Smooth muscle cell (in vitro differentiated cells): ENCODE measurements at regions not wholly inside any gene's neighbourhood (a gene's known extent, or its start where the extent isn't known, plus 50 kb on each side); places are given as distances from the start of the nearest gene placed in this dataset.

Experiments
- DNase-seq: peaks from one replicate; lab custom pipeline; 2025; ENCODE audit not compliant: unreplicated experiment; lab: John Stamatoyannopoulos, UW
- H2AFZ ChIP-seq: fragments of 200-600 bp; sonication (generic); 2 replicates; pipeline ENCODE4 v1.6.0; 2016; ENCODE audit warnings: antibody characterized with exemption, low read depth, mild to moderate bottlenecking
- H3F3A ChIP-seq: fragments of 200-600 bp; sonication (generic); 2 replicates; pipeline ENCODE4 v1.6.0; 2017; ENCODE audit warnings: antibody characterized with exemption, low read depth
- H3K27ac ChIP-seq: fragments of 200-600 bp; sonication (generic); 2 replicates; pipeline ENCODE4 v1.5.1; 2016; ENCODE audit warnings: low read depth, mild to moderate bottlenecking
- H3K27me3 ChIP-seq: fragments of 200-600 bp; sonication (generic); 2 replicates; pipeline ENCODE4 v1.6.1; 2016; ENCODE audit warnings: low read depth, mild to moderate bottlenecking
- H3K36me3 ChIP-seq: fragments of 200-600 bp; sonication (generic); 2 replicates; pipeline ENCODE4 v1.5.1; 2016; ENCODE audit warnings: low read depth
- H3K4me1 ChIP-seq: fragments of 200-600 bp; sonication (generic); 2 replicates; pipeline ENCODE4 v1.5.1; 2016; ENCODE audit warnings: low read depth
- H3K4me2 ChIP-seq: fragments of 200-600 bp; sonication (generic); 2 replicates; pipeline ENCODE4 v1.6.0; 2016; ENCODE audit warnings: mild to moderate bottlenecking
- H3K4me3 ChIP-seq: fragments of 200-600 bp; sonication (generic); 2 replicates; pipeline ENCODE4 v1.5.1; 2016; ENCODE audit warnings: mild to moderate bottlenecking
- H3K79me2 ChIP-seq: fragments of 200-600 bp; sonication (generic); 2 replicates; pipeline ENCODE4 v1.6.0; 2016; ENCODE audit warnings: low read depth, mild to moderate bottlenecking
- H3K9ac ChIP-seq: fragments of 200-600 bp; sonication (generic); 2 replicates; pipeline ENCODE4 v1.6.0; 2016; ENCODE audit warnings: low read depth
- H3K9me3 ChIP-seq: fragments of 200-600 bp; sonication (generic); replicated peaks from 2 replicates; pipeline ENCODE4 v1.5.1; 2016; ENCODE audit warnings: low read depth
- H4K20me1 ChIP-seq: fragments of 200-600 bp; sonication (generic); 2 replicates; pipeline ENCODE4 v1.6.0; 2016; ENCODE audit warnings: low read depth
- CTCF ChIP-seq: fragments of 200-600 bp; sonication (generic); IDR thresholded peaks from 2 replicates; pipeline ENCODE4 v1.5.1; 2017; ENCODE audit warnings: borderline replicate concordance, mild to moderate bottlenecking, antibody characterized with exemption; ENCODE audit not compliant: insufficient read depth, poor library complexity, severe bottlenecking
- WGBS: methylation state at CpG from one replicate; pipeline ENCODE4 v1.1.7; 2016; ENCODE audit warnings: low lambda C conversion rate; 5-methylcytosine and 5-hydroxymethylcytosine counted together

GRCh38 chr6:135664527-135664926 lies 167.0 kb upstream of the AHI1 start:
- no peaks in the 10 kb centered on the region for H3K79me2 ChIP-seq
- TF ChIP-seq CTCF = no peak
- WGBS = 89% methylated on average over 3 of the region's 3 CpGs

GRCh38 chr6:135665935-135666334 lies 168.4 kb upstream of the AHI1 start:
- Histone ChIP-seq H3K79me2 (no peaks in the 10 kb centered on the region), H3F3A (no peaks in the 10 kb centered on the region), H3K9ac (no peak overlapping the region), H3K4me3 (no peak overlapping the region), H2AFZ (no peak overlapping the region), H3K27ac (no peak overlapping the region), H3K36me3 (no peaks in the 10 kb centered on the region), H3K9me3 (no peaks in the 10 kb centered on the region), H4K20me1 (no peaks in the 10 kb centered on the region), H3K4me1 (no peaks in the 10 kb centered on the region), H3K4me2 (no peak overlapping the region), H3K27me3 (no peaks in the 10 kb centered on the region)
- no peak for TF ChIP-seq CTCF
- 63% methylated on average over 4 of the region's 4 CpGs for WGBS
- no peak for DNase-seq

More at GRCh38 chr6:135664527-135664926, 167.0 kb upstream of the AHI1 start:
- Histone ChIP-seq H3K27me3 (no peaks in the 10 kb centered on the region), H3K4me2 (no peak overlapping the region), H4K20me1 (no peaks in the 10 kb centered on the region), H3K27ac (no peak overlapping the region), H3K9ac (no peak overlapping the region), H3K4me1 (no peaks in the 10 kb centered on the region), H3K36me3 (no peaks in the 10 kb centered on the region), H3K4me3 (no peak overlapping the region), H3F3A (no peaks in the 10 kb centered on the region), H2AFZ (no peak overlapping the region), H3K9me3 (no peaks in the 10 kb centered on the region)
- DNase-seq = no peak

- Histone ChIP-seq H4K20me1 (no peaks in the 10 kb centered on the region), H3K9ac (no peak overlapping the region), H3F3A (no peaks in the 10 kb centered on the region), H3K4me1 (no peaks in the 10 kb centered on the region), H3K27ac (no peak overlapping the region), H3K4me3 (no peak overlapping the region), H3K9me3 (no peaks in the 10 kb centered on the region), H3K79me2 (no peaks in the 10 kb centered on the region), H3K4me2 (peak overlapping the region; percentile 50), H3K36me3 (no peaks in the 10 kb centered on the region), H3K27me3 (no peaks in the 10 kb centered on the region), H2AFZ (peak overlapping the region; percentile 82)
- DNase-seq = no peak
- 45% methylated on average over 12 of the region's 12 CpGs for WGBS
- TF ChIP-seq CTCF = no peak
Measured at GRCh38 chr6:135667691-135668455, 170.3 kb upstream of the AHI1 start.

- Histone ChIP-seq H4K20me1 (no peaks in the 10 kb centered on the region), H3K4me3 (no peak overlapping the region), H3F3A (no peaks in the 10 kb centered on the region), H3K27me3 (no peaks in the 10 kb centered on the region), H3K79me2 (no peaks in the 10 kb centered on the region), H3K9me3 (no peaks in the 10 kb centered on the region), H3K27ac (no peak overlapping the region), H2AFZ (no peak overlapping the region), H3K36me3 (no peaks in the 10 kb centered on the region), H3K9ac (no peak overlapping the region), H3K4me1 (no peaks in the 10 kb centered on the region), H3K4me2 (no peak overlapping the region)
- no peak for DNase-seq
- 89% methylated on average over 6 of the region's 6 CpGs for WGBS
- no peak for TF ChIP-seq CTCF
Measured at GRCh38 chr6:135672256-135672655, 174.7 kb upstream of the AHI1 start.
